H9 (cell line): ENCODE measurements at regions not wholly inside any gene's neighbourhood (a gene's known extent, or its start where the extent isn't known, plus 50 kb on each side); places are given as distances from the start of the nearest gene placed in this dataset.
A peak's percentile ranks its signal among the peaks of the same experiment; 100 is the strongest.

Experiments used
- DNase-seq: peaks from one replicate; pipeline ENCODE4 v3.0.0-alpha.2; 2017
- H2AFZ ChIP-seq: one replicate; pipeline ENCODE4 v1.6.1; 2013; ENCODE audit warnings: mild to moderate bottlenecking, low read length, control low read depth, moderate library complexity
- H2AK5ac ChIP-seq: 2 replicates; pipeline ENCODE4 v1.6.1; 2013; ENCODE audit warnings: low read length, control low read depth, mixed read lengths; ENCODE audit not compliant: insufficient read length
- H2BK120ac ChIP-seq: one replicate; pipeline ENCODE4 v1.6.1; 2013; ENCODE audit warnings: low read depth, mild to moderate bottlenecking, low read length, control low read depth, inconsistent platforms; ENCODE audit not compliant: poor library complexity, severe bottlenecking
- H2BK12ac ChIP-seq: 2 replicates; pipeline ENCODE4 v1.6.1; 2013; ENCODE audit warnings: low read length, control low read depth, mixed read lengths, low read depth; ENCODE audit not compliant: insufficient read length
- H2BK15ac ChIP-seq: 2 replicates; pipeline ENCODE4 v1.6.1; 2013; ENCODE audit warnings: low read depth, low read length, control low read depth
- H2BK20ac ChIP-seq: one replicate; pipeline ENCODE4 v1.6.1; 2013; ENCODE audit warnings: low read depth, mild to moderate bottlenecking, low read length, control low read depth, inconsistent platforms; ENCODE audit not compliant: poor library complexity, severe bottlenecking
- H2BK5ac ChIP-seq: 2 replicates; pipeline ENCODE4 v1.6.1; 2013; ENCODE audit warnings: low read length, control low read depth, mixed read lengths; ENCODE audit not compliant: insufficient read length
- H3K14ac ChIP-seq: 2 replicates; pipeline ENCODE4 v1.6.1; 2013; ENCODE audit warnings: low read length, control low read depth; ENCODE audit not compliant: insufficient read depth
- H3K18ac ChIP-seq: 2 replicates; pipeline ENCODE4 v1.6.1; 2013; ENCODE audit warnings: low read depth, mild to moderate bottlenecking, mixed read lengths, low read length, control low read depth; ENCODE audit not compliant: insufficient read length
- H3K23ac ChIP-seq: 2 replicates; pipeline ENCODE4 v1.6.1; 2013; ENCODE audit warnings: low read length, control low read depth, mixed read lengths, low read depth; ENCODE audit not compliant: insufficient read length
- H3K23me2 ChIP-seq: 2 replicates; pipeline ENCODE4 v1.6.1; 2013; ENCODE audit warnings: low read depth, mild to moderate bottlenecking, mixed read lengths, low read length, control low read depth; ENCODE audit not compliant: insufficient read length, poor library complexity, severe bottlenecking
- H3K27ac ChIP-seq: 2 replicates; pipeline ENCODE4 v1.5.1; 2013; ENCODE audit warnings: low read length, control low read depth, mixed read lengths, low read depth; ENCODE audit not compliant: insufficient read length
- H3K27me3 ChIP-seq: 2 replicates; pipeline ENCODE4 v1.6.1; 2013; ENCODE audit warnings: low read length, control low read depth, inconsistent platforms; ENCODE audit not compliant: insufficient read depth
- H3K4ac ChIP-seq: 2 replicates; pipeline ENCODE4 v1.6.1; 2013; ENCODE audit warnings: low read depth, mild to moderate bottlenecking, control low read depth, inconsistent platforms, low read length, moderate library complexity
- H3K4me1 ChIP-seq: 2 replicates; pipeline ENCODE4 v1.6.1; 2013; ENCODE audit warnings: low read length, control low read depth, inconsistent platforms; ENCODE audit not compliant: insufficient read depth
- H3K4me2 ChIP-seq: 2 replicates; pipeline ENCODE4 v1.6.1; 2013; ENCODE audit warnings: low read length, control low read depth, mixed read lengths; ENCODE audit not compliant: insufficient read length, insufficient read depth
- H3K56ac ChIP-seq: 2 replicates; pipeline ENCODE4 v1.6.1; 2013; ENCODE audit warnings: low read depth, mild to moderate bottlenecking, mixed read lengths, low read length, control low read depth; ENCODE audit not compliant: insufficient read length
- H3K79me1 ChIP-seq: 2 replicates; pipeline ENCODE4 v1.6.1; 2013; ENCODE audit warnings: low read depth, mild to moderate bottlenecking, moderate library complexity, low read length, control low read depth, inconsistent platforms; ENCODE audit not compliant: insufficient read depth, poor library complexity, severe bottlenecking
- H3K79me2 ChIP-seq: 2 replicates; pipeline ENCODE4 v1.6.1; 2013; ENCODE audit warnings: low read length, control low read depth, inconsistent platforms; ENCODE audit not compliant: insufficient read depth
- H3K9ac ChIP-seq: 2 replicates; pipeline ENCODE4 v1.6.1; 2013; ENCODE audit warnings: low read length, control low read depth, mixed read lengths; ENCODE audit not compliant: insufficient read length; ENCODE audit errors: extremely low read depth
- H3K9me3 ChIP-seq: one replicate; pipeline ENCODE4 v1.6.1; 2013; ENCODE audit warnings: low read depth, low read length, inconsistent platforms; ENCODE audit not compliant: control insufficient read depth
- H3T11ph ChIP-seq: one replicate; pipeline ENCODE4 v1.6.1; 2013; ENCODE audit warnings: mild to moderate bottlenecking, low read length, control low read depth, inconsistent platforms
- H4K20me1 ChIP-seq: one replicate; pipeline ENCODE4 v1.6.1; 2013; ENCODE audit not compliant: control insufficient read depth, insufficient read length, insufficient read depth
- H4K5ac ChIP-seq: 2 replicates; pipeline ENCODE4 v1.6.1; 2013; ENCODE audit warnings: low read depth, mild to moderate bottlenecking, mixed read lengths, low read length, control low read depth; ENCODE audit not compliant: insufficient read length
- H4K8ac ChIP-seq: replicated peaks from 2 replicates; pipeline ENCODE4 v1.6.1; 2013; ENCODE audit warnings: low read length, control low read depth, mixed read lengths, low read depth; ENCODE audit not compliant: insufficient read length
- H4K91ac ChIP-seq: 2 replicates; pipeline ENCODE4 v1.6.1; 2013; ENCODE audit warnings: low read depth, mild to moderate bottlenecking, moderate library complexity, mixed read lengths, low read length, control low read depth; ENCODE audit not compliant: insufficient read length
- H3K27ac Mint-ChIP-seq, 3 experiments: 2 replicates in 2 of 3; 3 replicates in 1 of 3; pipeline ENCODE4 v1.8.0; 2020 to 2021; ENCODE audit warnings: mixed read lengths in 3 of 3, mild to moderate bottlenecking in 1 of 3, moderate library complexity in 1 of 3
- H3K27me3 Mint-ChIP-seq: 2 replicates; pipeline ENCODE4 v1.8.0; 2021; ENCODE audit warnings: low read depth, mild to moderate bottlenecking, moderate library complexity, mixed read lengths
- H3K36me3 Mint-ChIP-seq, 3 experiments: 2 replicates in 2 of 3; 3 replicates in 1 of 3; pipeline ENCODE4 v1.8.0; 2020 to 2021; ENCODE audit warnings: low read depth in 3 of 3, mixed read lengths in 3 of 3; ENCODE audit not compliant: insufficient read depth in 1 of 3
- H3K4me1 Mint-ChIP-seq, 2 experiments: 2 replicates each; pipeline ENCODE4 v1.8.0; 2020; ENCODE audit warnings: mixed read lengths in 2 of 2
- H3K4me3 Mint-ChIP-seq, 2 experiments: 2 replicates in 1 of 2; 3 replicates in 1 of 2; pipeline ENCODE4 v1.8.0; 2020 to 2021; ENCODE audit warnings: mild to moderate bottlenecking in 2 of 2, mixed read lengths in 2 of 2, moderate library complexity in 1 of 2
- H3K9me3 Mint-ChIP-seq, 2 experiments: 2 replicates in 1 of 2; 3 replicates in 1 of 2; pipeline ENCODE4 v1.8.0; 2020; ENCODE audit warnings: mild to moderate bottlenecking in 2 of 2, mixed read lengths in 2 of 2, moderate library complexity in 1 of 2
- CTCF ChIP-seq: fragments of 200-600 bp; sonication (generic); conservative IDR thresholded peaks from 3 replicates; pipeline ENCODE4 v1.8.0; 2021; ENCODE audit warnings: antibody characterized with exemption, mild to moderate bottlenecking
- WGBS: extraction: QIAGEN DNeasy Blood & Tissue Kit; methylation state at CpG from one replicate; pipeline ENCODE4 v1.1.7; 2013; ENCODE audit warnings: missing lambda C conversion rate, low lambda C conversion rate, mixed read lengths; ENCODE audit not compliant: insufficient read length; ENCODE audit errors: extremely low coverage; 5-methylcytosine and 5-hydroxymethylcytosine counted together

GRCh38 chr3:76049776-76050175, 264.4 kb upstream of the ZNF717 start:
- no peaks in the 10 kb centered on the region for H4K20me1 ChIP-seq
- Mint-ChIP-seq H3K4me1 (peaks cover 19 to 36% of the 10 kb centered on the region in 2 experiments), H3K36me3 (peaks cover 3 to 6% (median 5%) of the 10 kb centered on the region in 3 experiments; a peak in 6 of 7 replicates), H3K9me3 (peaks cover 0 to 3% of the 10 kb centered on the region in 2 experiments; a peak in 2 of 5 replicates), H3K4me3 (no peak overlapping the region), H3K27me3 (no peaks in the 10 kb centered on the region), H3K27ac (peak overlapping the region in 2 of 3 experiments; percentile 32 to 62; a peak in 3 of 7 replicates)
- no peak overlapping the region for H2BK15ac ChIP-seq
- H2BK12ac ChIP-seq: no peak overlapping the region
- WGBS: no CpG with 5 or more reads among the region's 2 CpGs
- no peak overlapping the region for H2AFZ ChIP-seq
- TF ChIP-seq CTCF: no peak
- H4K8ac ChIP-seq: no peak overlapping the region
- peaks cover 4% of the 10 kb centered on the region; the same call in 1 of the 2 replicates for H3K4me1 ChIP-seq
- H3K27me3 ChIP-seq: no peaks in the 10 kb centered on the region
- H3T11ph ChIP-seq: no peak overlapping the region
- H3K23me2 ChIP-seq: no peaks in the 10 kb centered on the region
- no peak overlapping the region for H3K4ac ChIP-seq
- H3K23ac ChIP-seq: no peak overlapping the region
- H3K9ac ChIP-seq: no peak overlapping the region
- no peak overlapping the region for H2AK5ac ChIP-seq
- H3K27ac ChIP-seq: no peak overlapping the region
- H3K18ac ChIP-seq: no peak overlapping the region
- H4K5ac ChIP-seq: no peak overlapping the region
- H3K9me3 ChIP-seq: no peaks in the 10 kb centered on the region
- H3K14ac ChIP-seq: no peak overlapping the region
- no peaks in the 10 kb centered on the region for H3K79me2 ChIP-seq
- no peak for DNase-seq
- no peak overlapping the region for H2BK120ac ChIP-seq
- no peak overlapping the region for H2BK20ac ChIP-seq
- H3K56ac ChIP-seq: no peak overlapping the region
- no peak overlapping the region for H3K4me2 ChIP-seq
- no peak overlapping the region for H4K91ac ChIP-seq
- no peaks in the 10 kb centered on the region for H3K79me1 ChIP-seq
- H2BK5ac ChIP-seq: no peak overlapping the region
